GM21515 (cell line): ENCODE measurements at regions not wholly inside any gene's neighbourhood (a gene's known extent, or its start where the extent isn't known, plus 50 kb on each side); places are given as distances from the start of the nearest gene placed in this dataset.

ENCODE experiments used
- ATAC-seq: cut with Tn5 transposase; IDR thresholded peaks from one replicate; pipeline ENCODE4 v1.9.1; 2021; ENCODE audit not compliant: unreplicated experiment

GRCh38 chr1:187229496-187229895 is 400.7 kb downstream of the PLA2G4A start:
- no peak for ATAC-seq

- no peak for ATAC-seq
Measured at GRCh38 chr1:187234706-187235105, 406.0 kb downstream of the PLA2G4A start.

GRCh38 chr1:187236199-187236598 is 407.4 kb downstream of the PLA2G4A start:
- ATAC-seq = no peak

GRCh38 chr1:187236676-187237075 is 407.9 kb downstream of the PLA2G4A start:
- ATAC-seq = no peak

- ATAC-seq = no peak
Measured at GRCh38 chr1:187237542-187237941, 408.8 kb downstream of the PLA2G4A start.

GRCh38 chr1:187241971-187242370 is 413.2 kb downstream of the PLA2G4A start:
- no peak for ATAC-seq

GRCh38 chr1:187244623-187245022 is 415.9 kb downstream of the PLA2G4A start:
- no peak for ATAC-seq

- no peak for ATAC-seq
Measured at GRCh38 chr1:187245201-187245600, 416.5 kb downstream of the PLA2G4A start.

- ATAC-seq = no peak
Measured at GRCh38 chr1:187249196-187249595, 420.4 kb downstream of the PLA2G4A start.

GRCh38 chr1:187252923-187253322 is 424.2 kb downstream of the PLA2G4A start:
- ATAC-seq = no peak

GRCh38 chr1:187257476-187257875 is 428.7 kb downstream of the PLA2G4A start:
- no peak for ATAC-seq

- no peak for ATAC-seq
Measured at GRCh38 chr1:187261637-187262036, 432.9 kb downstream of the PLA2G4A start.

- no peak for ATAC-seq
Measured at GRCh38 chr1:187262731-187263130, 434.0 kb downstream of the PLA2G4A start.

- no peak for ATAC-seq
Measured at GRCh38 chr1:187264995-187265602, 436.4 kb downstream of the PLA2G4A start.

- no peak for ATAC-seq
Measured at GRCh38 chr1:187266051-187266450, 437.3 kb downstream of the PLA2G4A start.

- no peak for ATAC-seq
Measured at GRCh38 chr1:187267827-187268226, 439.1 kb downstream of the PLA2G4A start.

GRCh38 chr1:187270256-187270655 is 441.5 kb downstream of the PLA2G4A start:
- ATAC-seq = no peak

GRCh38 chr1:187275346-187275745 is 446.6 kb downstream of the PLA2G4A start:
- ATAC-seq = no peak

GRCh38 chr1:187275985-187276575 is 447.3 kb downstream of the PLA2G4A start:
- no peak for ATAC-seq

- ATAC-seq = no peak
Measured at GRCh38 chr1:187276677-187277076, 447.9 kb downstream of the PLA2G4A start.

- ATAC-seq = no peak
Measured at GRCh38 chr1:187280031-187280430, 451.3 kb downstream of the PLA2G4A start.

- no peak for ATAC-seq
Measured at GRCh38 chr1:187281085-187281484, 452.3 kb downstream of the PLA2G4A start.

GRCh38 chr1:187283984-187284383 is 455.2 kb downstream of the PLA2G4A start:
- ATAC-seq = no peak
